HG02870 (cell line): ENCODE measurements at regions not wholly inside any gene's neighbourhood (a gene's known extent, or its start where the extent isn't known, plus 50 kb on each side); places are given as distances from the start of the nearest gene placed in this dataset.
"Not testable (repeated sequence)": the region's sequence is repeated elsewhere in the genome, so short reads cannot be mapped to it uniquely, and the experiment has no call there.

Source experiments
- ATAC-seq: cut with Tn5 transposase; IDR thresholded peaks from one replicate; pipeline ENCODE4 v1.9.1; 2021; ENCODE audit warnings: mild to moderate bottlenecking, moderate library complexity; ENCODE audit not compliant: unreplicated experiment

GRCh38 chr12:24530689-24531088, 418.2 kb downstream of the BCAT1 start:
- ATAC-seq = no peak

GRCh38 chr12:24527102-24527501, 421.8 kb downstream of the BCAT1 start:
- ATAC-seq = no peak

GRCh38 chr12:24522736-24523135, 426.2 kb downstream of the BCAT1 start:
- no peak for ATAC-seq

- no peak for ATAC-seq
Observed at GRCh38 chr12:24519759-24520158, 429.1 kb downstream of the BCAT1 start.

- no peak for ATAC-seq
Observed at GRCh38 chr12:24517000-24517399, 431.9 kb downstream of the BCAT1 start.

GRCh38 chr12:24510581-24511125, 438.2 kb downstream of the BCAT1 start:
- ATAC-seq = no peak

- ATAC-seq = no peak
Observed at GRCh38 chr12:24507827-24508226, 441.1 kb downstream of the BCAT1 start.

- ATAC-seq = no peak
Observed at GRCh38 chr12:24505366-24506015, 443.4 kb downstream of the BCAT1 start.

- ATAC-seq = not testable (repeated sequence)
Observed at GRCh38 chr12:24503477-24503876, 445.4 kb downstream of the BCAT1 start.

GRCh38 chr12:24500831-24501230, 448.1 kb downstream of the BCAT1 start:
- ATAC-seq = no peak

GRCh38 chr12:24500421-24500820, 448.5 kb downstream of the BCAT1 start:
- no peak for ATAC-seq

- no peak for ATAC-seq
Observed at GRCh38 chr12:24499151-24500146, 449.5 kb downstream of the BCAT1 start.

GRCh38 chr12:24496755-24497154, 452.1 kb downstream of the BCAT1 start:
- ATAC-seq = no peak

- no peak for ATAC-seq
Observed at GRCh38 chr12:24494401-24494800, 454.5 kb downstream of the BCAT1 start.

GRCh38 chr12:24491968-24492367, 456.9 kb downstream of the BCAT1 start:
- ATAC-seq = no peak

GRCh38 chr12:24489939-24490338, 459.0 kb downstream of the BCAT1 start:
- ATAC-seq = no peak

GRCh38 chr12:24488906-24489619, 459.8 kb downstream of the BCAT1 start:
- no peak for ATAC-seq

GRCh38 chr12:24488091-24488596, 460.8 kb downstream of the BCAT1 start:
- no peak for ATAC-seq

GRCh38 chr12:24487606-24488005, 461.3 kb downstream of the BCAT1 start:
- no peak for ATAC-seq

- no peak for ATAC-seq
Observed at GRCh38 chr12:24483732-24484131, 465.2 kb downstream of the BCAT1 start.
